Smooth muscle cell (in vitro differentiated cells): ENCODE measurements at regions not wholly inside any gene's neighbourhood (a gene's known extent, or its start where the extent isn't known, plus 50 kb on each side); places are given as distances from the start of the nearest gene placed in this dataset.

Experiments
- DNase-seq: peaks from one replicate; lab custom pipeline; 2025; ENCODE audit not compliant: unreplicated experiment; lab: John Stamatoyannopoulos, UW
- H2AFZ ChIP-seq: fragments of 200-600 bp; sonication (generic); 2 replicates; pipeline ENCODE4 v1.6.0; 2016; ENCODE audit warnings: antibody characterized with exemption, low read depth, mild to moderate bottlenecking
- H3F3A ChIP-seq: fragments of 200-600 bp; sonication (generic); 2 replicates; pipeline ENCODE4 v1.6.0; 2017; ENCODE audit warnings: antibody characterized with exemption, low read depth
- H3K27ac ChIP-seq: fragments of 200-600 bp; sonication (generic); 2 replicates; pipeline ENCODE4 v1.5.1; 2016; ENCODE audit warnings: low read depth, mild to moderate bottlenecking
- H3K27me3 ChIP-seq: fragments of 200-600 bp; sonication (generic); 2 replicates; pipeline ENCODE4 v1.6.1; 2016; ENCODE audit warnings: low read depth, mild to moderate bottlenecking
- H3K36me3 ChIP-seq: fragments of 200-600 bp; sonication (generic); 2 replicates; pipeline ENCODE4 v1.5.1; 2016; ENCODE audit warnings: low read depth
- H3K4me1 ChIP-seq: fragments of 200-600 bp; sonication (generic); 2 replicates; pipeline ENCODE4 v1.5.1; 2016; ENCODE audit warnings: low read depth
- H3K4me2 ChIP-seq: fragments of 200-600 bp; sonication (generic); 2 replicates; pipeline ENCODE4 v1.6.0; 2016; ENCODE audit warnings: mild to moderate bottlenecking
- H3K4me3 ChIP-seq: fragments of 200-600 bp; sonication (generic); 2 replicates; pipeline ENCODE4 v1.5.1; 2016; ENCODE audit warnings: mild to moderate bottlenecking
- H3K79me2 ChIP-seq: fragments of 200-600 bp; sonication (generic); 2 replicates; pipeline ENCODE4 v1.6.0; 2016; ENCODE audit warnings: low read depth, mild to moderate bottlenecking
- H3K9ac ChIP-seq: fragments of 200-600 bp; sonication (generic); 2 replicates; pipeline ENCODE4 v1.6.0; 2016; ENCODE audit warnings: low read depth
- H3K9me3 ChIP-seq: fragments of 200-600 bp; sonication (generic); replicated peaks from 2 replicates; pipeline ENCODE4 v1.5.1; 2016; ENCODE audit warnings: low read depth
- H4K20me1 ChIP-seq: fragments of 200-600 bp; sonication (generic); 2 replicates; pipeline ENCODE4 v1.6.0; 2016; ENCODE audit warnings: low read depth
- CTCF ChIP-seq: fragments of 200-600 bp; sonication (generic); IDR thresholded peaks from 2 replicates; pipeline ENCODE4 v1.5.1; 2017; ENCODE audit warnings: borderline replicate concordance, mild to moderate bottlenecking, antibody characterized with exemption; ENCODE audit not compliant: insufficient read depth, poor library complexity, severe bottlenecking
- WGBS: methylation state at CpG from one replicate; pipeline ENCODE4 v1.1.7; 2016; ENCODE audit warnings: low lambda C conversion rate; 5-methylcytosine and 5-hydroxymethylcytosine counted together

GRCh38 chr12:130222519-130223218, 60.4 kb downstream of the FZD10 start:
- no peak overlapping the region for H2AFZ ChIP-seq
- H3K79me2 ChIP-seq, result no peaks in the 10 kb centered on the region
- no peak overlapping the region for H3K4me2 ChIP-seq
- no peak overlapping the region for H3K4me3 ChIP-seq
- H3K36me3 ChIP-seq, result no peaks in the 10 kb centered on the region
- H3K9me3 ChIP-seq, result no peaks in the 10 kb centered on the region
- H3K9ac ChIP-seq, result no peak overlapping the region
- no peak for TF ChIP-seq CTCF
- no peak for DNase-seq
- H4K20me1 ChIP-seq, result no peaks in the 10 kb centered on the region
- no peak overlapping the region for H3K27ac ChIP-seq
- no peaks in the 10 kb centered on the region for H3F3A ChIP-seq
- H3K27me3 ChIP-seq, result peaks cover 31% of the 10 kb centered on the region
- peaks cover 14% of the 10 kb centered on the region for H3K4me1 ChIP-seq
- WGBS, result 37% methylated on average over 23 of the region's 23 CpGs

GRCh38 chr12:130223767-130224244, 61.5 kb downstream of the FZD10 start:
- H3K9me3 ChIP-seq, result no peaks in the 10 kb centered on the region
- no peak overlapping the region for H3K9ac ChIP-seq
- H2AFZ ChIP-seq, result no peak overlapping the region
- no peak for TF ChIP-seq CTCF
- no peak overlapping the region for H3K27ac ChIP-seq
- H4K20me1 ChIP-seq, result no peaks in the 10 kb centered on the region
- no peaks in the 10 kb centered on the region for H3K36me3 ChIP-seq
- no peaks in the 10 kb centered on the region for H3F3A ChIP-seq
- peaks cover 31% of the 10 kb centered on the region for H3K27me3 ChIP-seq
- no peak overlapping the region for H3K4me2 ChIP-seq
- no peaks in the 10 kb centered on the region for H3K79me2 ChIP-seq
- no peak overlapping the region for H3K4me3 ChIP-seq
- H3K4me1 ChIP-seq, result peaks cover 14% of the 10 kb centered on the region
- DNase-seq, result no peak
- WGBS, result 83% methylated on average over 6 of the region's 6 CpGs

GRCh38 chr12:130224613-130225012, 62.3 kb downstream of the FZD10 start:
- Histone ChIP-seq H3K9me3 (no peaks in the 10 kb centered on the region), H3K27ac (no peak overlapping the region), H3K36me3 (no peaks in the 10 kb centered on the region), H3K4me1 (peaks cover 14% of the 10 kb centered on the region), H2AFZ (no peak overlapping the region), H3K27me3 (peaks cover 31% of the 10 kb centered on the region), H3F3A (no peaks in the 10 kb centered on the region), H3K9ac (no peak overlapping the region), H3K4me2 (no peak overlapping the region), H3K4me3 (no peak overlapping the region), H4K20me1 (no peaks in the 10 kb centered on the region), H3K79me2 (no peaks in the 10 kb centered on the region)
- DNase-seq, result no peak
- WGBS, result 88% methylated on average over 14 of the region's 14 CpGs
- no peak for TF ChIP-seq CTCF

- peaks cover 11% of the 10 kb centered on the region for H3K4me1 ChIP-seq
- H3K27me3 ChIP-seq, result peaks cover 27% of the 10 kb centered on the region
- no peak for DNase-seq
- H2AFZ ChIP-seq, result no peak overlapping the region
- no peaks in the 10 kb centered on the region for H3K79me2 ChIP-seq
- no peak overlapping the region for H3K27ac ChIP-seq
- WGBS, result 72% methylated on average over 6 of the region's 6 CpGs
- H3K4me3 ChIP-seq, result no peak overlapping the region
- no peaks in the 10 kb centered on the region for H4K20me1 ChIP-seq
- no peaks in the 10 kb centered on the region for H3F3A ChIP-seq
- H3K4me2 ChIP-seq, result no peak overlapping the region
- no peak overlapping the region for H3K9ac ChIP-seq
- no peaks in the 10 kb centered on the region for H3K9me3 ChIP-seq
- no peaks in the 10 kb centered on the region for H3K36me3 ChIP-seq
- TF ChIP-seq CTCF, result no peak
Measured at GRCh38 chr12:130225347-130225746, 63.1 kb downstream of the FZD10 start.
